H1 (cell line): ENCODE measurements at regions not wholly inside any gene's neighbourhood (a gene's known extent, or its start where the extent isn't known, plus 50 kb on each side); places are given as distances from the start of the nearest gene placed in this dataset.

Experiments used
- ATF3 ChIP-seq: IDR thresholded peaks from 2 replicates; pipeline ENCODE4 v1.6.1; 2011; ENCODE audit warnings: low read depth, mild to moderate bottlenecking, low read length; ENCODE audit not compliant: insufficient read depth
- CTCF ChIP-seq, 3 experiments: IDR thresholded peaks; 1 replicate in 2 of 3; 2 replicates in 1 of 3; pipeline versions ENCODE4 v1.5.1 to v1.6.1; 2011; ENCODE audit warnings: low read length in 3 of 3, mild to moderate bottlenecking in 3 of 3, inconsistent platforms in 2 of 3, low read depth in 1 of 3, moderate library complexity in 1 of 3; ENCODE audit not compliant: insufficient read depth in 1 of 3; ENCODE audit errors: control extremely low read depth in 1 of 3
- GTF2F1 ChIP-seq: IDR thresholded peaks from 2 replicates; pipeline ENCODE4 v1.6.1; 2012; ENCODE audit warnings: low read depth, low read length, improper control_type of control experiment, borderline replicate concordance
- PHF8 ChIP-seq: fragments of 200-600 bp; sonication (generic); conservative IDR thresholded peaks from 2 replicates; pipeline ENCODE4 v1.7.1; 2012; ENCODE audit warnings: low read depth, mild to moderate bottlenecking, inconsistent platforms, low read length, moderate library complexity

GRCh38 chr2:151007365-151007764 is 254.3 kb downstream of the RBM43 start (continued):
- TF ChIP-seq PHF8 (no peak), CTCF (IDR thresholded peaks at IDR 0.05; ENCODE audit: control extremely low read depth in 1 of 3, insufficient read depth in 1 of 3, low read depth in 1 of 3, low read length in 3 of 3) (no peak), ATF3 (no peak), GTF2F1 (no peak)
